ENCODE measurements at regions not wholly inside any gene's neighbourhood (a gene's known extent, or its start where the extent isn't known, plus 50 kb on each side); places are given as distances from the start of the nearest gene placed in this dataset.
"Not testable (repeated sequence)": the region's sequence is repeated elsewhere in the genome, so short reads cannot be mapped to it uniquely, and the experiment has no call there.

DNA sequence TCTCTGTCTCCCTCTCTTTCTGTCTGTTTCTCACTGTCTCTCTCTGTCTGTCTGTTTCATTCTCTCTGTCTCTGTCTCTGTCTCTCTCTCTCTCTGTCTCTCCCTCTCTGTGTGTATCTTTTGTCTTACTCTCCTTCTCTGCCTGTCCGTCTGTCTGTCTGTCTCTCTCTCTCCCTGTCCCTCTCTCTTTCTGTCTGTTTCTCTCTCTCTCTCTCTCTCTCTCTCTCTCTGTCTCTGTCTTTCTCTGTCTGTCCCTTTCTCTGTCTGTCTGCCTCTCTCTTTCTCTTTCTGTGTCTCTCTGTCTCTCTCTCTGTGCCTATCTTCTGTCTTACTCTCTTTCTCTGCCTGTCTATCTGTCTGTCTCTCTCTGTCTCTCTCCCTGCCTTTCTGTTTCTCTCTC, 2288.4 kb upstream of the TPTE start:
- H3K4me2 ChIP-seq (ENCODE audit: low read length); BruUV-seq (replicated peaks); H3K36me3 ChIP-seq (ENCODE audit: control insufficient read depth in 1 of 2, insufficient read depth in 2 of 2, low read length in 2 of 2); H2AFZ ChIP-seq (ENCODE audit: low read depth, low read length, poor library complexity, severe bottlenecking); H4K20me1 ChIP-seq (ENCODE audit: insufficient read depth); H3K9me3 ChIP-seq (ENCODE audit: control insufficient read depth in 1 of 2, insufficient read depth in 1 of 2, low read depth in 1 of 2, low read length in 2 of 2); intact Hi-C loops (cut with micrococcal nuclease); CTCF ChIA-PET; H3K79me2 ChIP-seq (ENCODE audit: insufficient read depth, low read length); ATAC-seq; POLR2A ChIA-PET; H3K9me2 ChIP-seq (ENCODE audit: insufficient read depth); RAD21 ChIA-PET (ENCODE audit: low non-redundant PET in 1 of 2, low total read pairs in 2 of 2, uncharacterized antibody in 2 of 2, unreplicated experiment in 2 of 2); H3K27ac ChIP-seq (ENCODE audit: low read depth, low read length); H3K4me1 ChIP-seq (ENCODE audit: control insufficient read depth in 1 of 2, insufficient read depth in 2 of 2, low read length in 2 of 2); DNase-seq (ENCODE audit: low read depth, low spot score); H3K27me3 ChIP-seq (ENCODE audit: insufficient read depth, low read length); H3K4me3 ChIP-seq (replicated peaks in 1 of 2; ENCODE audit: low read depth in 1 of 2, low read length in 2 of 2); H3K9ac ChIP-seq (ENCODE audit: low read length): not testable (repeated sequence)

DNA sequence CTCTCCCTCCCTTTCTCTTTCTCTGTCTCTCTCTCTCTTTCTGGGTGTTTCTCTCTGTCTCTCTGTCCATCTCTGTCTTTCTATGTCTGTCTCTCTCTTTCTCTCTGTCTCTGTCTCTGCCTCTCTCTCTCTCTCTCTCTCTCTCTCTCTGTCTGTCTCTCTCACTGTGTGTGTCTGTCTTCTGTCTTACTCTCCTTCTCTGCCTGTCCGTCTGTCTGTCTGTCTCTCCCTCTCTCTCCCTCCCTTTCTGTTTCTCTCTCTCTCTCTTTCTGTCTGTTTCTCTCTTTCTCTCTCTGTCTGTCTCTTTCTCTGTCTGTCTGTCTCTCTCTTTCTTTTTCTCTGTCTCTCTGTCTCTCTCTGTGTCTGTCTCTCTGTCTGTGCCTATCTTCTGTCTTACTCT, 2287.3 kb upstream of the TPTE start:
- RAD21 ChIA-PET (ENCODE audit: low non-redundant PET in 1 of 2, low total read pairs in 2 of 2, uncharacterized antibody in 2 of 2, unreplicated experiment in 2 of 2); ATAC-seq; H4K20me1 ChIP-seq (ENCODE audit: insufficient read depth); H3K9ac ChIP-seq (ENCODE audit: low read length); H3K27me3 ChIP-seq (ENCODE audit: insufficient read depth, low read length); H3K4me3 ChIP-seq (replicated peaks in 1 of 2; ENCODE audit: low read depth in 1 of 2, low read length in 2 of 2); CTCF ChIA-PET; H3K9me2 ChIP-seq (ENCODE audit: insufficient read depth); H2AFZ ChIP-seq (ENCODE audit: low read depth, low read length, poor library complexity, severe bottlenecking); BruUV-seq (replicated peaks); POLR2A ChIA-PET; H3K36me3 ChIP-seq (ENCODE audit: control insufficient read depth in 1 of 2, insufficient read depth in 2 of 2, low read length in 2 of 2); H3K79me2 ChIP-seq (ENCODE audit: insufficient read depth, low read length); H3K9me3 ChIP-seq (ENCODE audit: control insufficient read depth in 1 of 2, insufficient read depth in 1 of 2, low read depth in 1 of 2, low read length in 2 of 2); DNase-seq (ENCODE audit: low read depth, low spot score); H3K27ac ChIP-seq (ENCODE audit: low read depth, low read length); intact Hi-C loops (cut with micrococcal nuclease); H3K4me2 ChIP-seq (ENCODE audit: low read length); H3K4me1 ChIP-seq (ENCODE audit: control insufficient read depth in 1 of 2, insufficient read depth in 2 of 2, low read length in 2 of 2): not testable (repeated sequence)

DNA sequence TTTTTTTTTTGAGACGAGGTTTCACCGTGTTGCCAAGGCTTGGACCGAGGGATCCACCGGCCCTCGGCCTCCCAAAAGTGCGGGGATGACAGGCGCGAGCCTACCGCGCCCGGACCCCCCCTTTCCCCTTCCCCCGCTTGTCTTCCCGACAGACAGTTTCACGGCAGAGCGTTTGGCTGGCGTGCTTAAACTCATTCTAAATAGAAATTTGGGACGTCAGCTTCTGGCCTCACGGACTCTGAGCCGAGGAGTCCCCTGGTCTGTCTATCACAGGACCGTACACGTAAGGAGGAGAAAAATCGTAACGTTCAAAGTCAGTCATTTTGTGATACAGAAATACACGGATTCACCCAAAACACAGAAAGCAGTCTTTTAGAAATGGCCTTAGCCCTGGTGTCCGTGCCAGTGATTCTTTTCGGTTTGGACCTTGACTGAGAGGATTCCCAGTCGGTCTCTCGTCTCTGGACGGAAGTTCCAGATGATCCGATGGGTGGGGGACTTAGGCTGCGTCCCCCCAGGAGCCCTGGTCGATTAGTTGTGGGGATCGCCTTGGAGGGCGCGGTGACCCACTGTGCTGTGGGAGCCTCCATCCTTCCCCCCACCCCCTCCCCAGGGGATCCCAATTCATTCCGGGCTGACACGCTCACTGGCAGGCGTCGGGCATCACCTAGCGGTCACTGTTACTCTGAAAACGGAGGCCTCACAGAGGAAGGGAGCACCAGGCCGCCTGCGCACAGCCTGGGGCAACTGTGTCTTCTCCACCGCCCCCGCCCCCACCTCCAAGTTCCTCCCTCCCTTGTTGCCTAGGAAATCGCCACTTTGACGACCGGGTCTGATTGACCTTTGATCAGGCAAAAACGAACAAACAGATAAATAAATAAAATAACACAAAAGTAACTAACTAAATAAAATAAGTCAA, 2276.4 kb upstream of the TPTE start:
- ATAC-seq, result peak; percentile 68
- H3K4me3 ChIP-seq (replicated peaks in 1 of 2; ENCODE audit: low read depth in 1 of 2, low read length in 2 of 2); H3K27ac ChIP-seq (ENCODE audit: low read depth, low read length); DNase-seq (ENCODE audit: low read depth, low spot score); H3K9ac ChIP-seq (ENCODE audit: low read length); H3K4me2 ChIP-seq (ENCODE audit: low read length); H3K36me3 ChIP-seq (ENCODE audit: control insufficient read depth in 1 of 2, insufficient read depth in 2 of 2, low read length in 2 of 2); RAD21 ChIA-PET (ENCODE audit: low non-redundant PET in 1 of 2, low total read pairs in 2 of 2, uncharacterized antibody in 2 of 2, unreplicated experiment in 2 of 2); H3K9me3 ChIP-seq (ENCODE audit: control insufficient read depth in 1 of 2, insufficient read depth in 1 of 2, low read depth in 1 of 2, low read length in 2 of 2); POLR2A ChIA-PET; BruUV-seq (replicated peaks); H2AFZ ChIP-seq (ENCODE audit: low read depth, low read length, poor library complexity, severe bottlenecking); H3K4me1 ChIP-seq (ENCODE audit: control insufficient read depth in 1 of 2, insufficient read depth in 2 of 2, low read length in 2 of 2); H3K79me2 ChIP-seq (ENCODE audit: insufficient read depth, low read length); H3K9me2 ChIP-seq (ENCODE audit: insufficient read depth); H3K27me3 ChIP-seq (ENCODE audit: insufficient read depth, low read length); intact Hi-C loops (cut with micrococcal nuclease); CTCF ChIA-PET; H4K20me1 ChIP-seq (ENCODE audit: insufficient read depth): not testable (repeated sequence)

DNA sequence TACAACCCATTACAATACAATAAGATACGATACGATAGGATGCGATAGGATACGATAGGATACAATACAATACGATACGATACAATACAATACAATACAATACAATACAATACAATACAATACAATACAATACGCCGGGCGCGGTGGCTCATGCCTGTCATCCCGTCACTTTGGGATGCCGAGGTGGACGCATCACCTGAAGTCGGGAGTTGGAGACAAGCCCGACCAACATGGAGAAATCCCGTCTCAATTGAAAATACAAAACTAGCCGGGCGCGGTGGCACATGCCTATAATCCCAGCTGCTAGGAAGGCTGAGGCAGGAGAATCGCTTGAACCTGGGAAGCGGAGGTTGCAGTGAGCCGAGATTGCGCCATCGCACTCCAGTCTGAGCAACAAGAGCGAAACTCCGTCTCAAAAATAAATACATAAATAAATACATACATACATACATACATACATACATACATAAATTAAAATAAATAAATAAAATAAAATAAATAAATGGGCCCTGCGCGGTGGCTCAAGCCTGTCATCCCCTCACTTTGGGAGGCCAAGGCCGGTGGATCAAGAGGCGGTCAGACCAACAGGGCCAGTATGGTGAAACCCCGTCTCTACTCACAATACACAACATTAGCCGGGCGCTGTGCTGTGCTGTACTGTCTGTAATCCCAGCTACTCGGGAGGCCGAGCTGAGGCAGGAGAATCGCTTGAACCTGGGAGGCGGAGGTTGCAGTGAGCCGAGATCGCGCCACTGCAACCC, 2275.6 kb upstream of the TPTE start:
- ATAC-seq, result peak; percentile 73
- H3K4me3 ChIP-seq (replicated peaks in 1 of 2; ENCODE audit: low read depth in 1 of 2, low read length in 2 of 2); H3K27me3 ChIP-seq (ENCODE audit: insufficient read depth, low read length); H3K4me1 ChIP-seq (ENCODE audit: control insufficient read depth in 1 of 2, insufficient read depth in 2 of 2, low read length in 2 of 2); intact Hi-C loops (cut with micrococcal nuclease); H3K36me3 ChIP-seq (ENCODE audit: control insufficient read depth in 1 of 2, insufficient read depth in 2 of 2, low read length in 2 of 2); H3K9ac ChIP-seq (ENCODE audit: low read length); BruUV-seq (replicated peaks); H3K79me2 ChIP-seq (ENCODE audit: insufficient read depth, low read length); CTCF ChIA-PET; RAD21 ChIA-PET (ENCODE audit: low non-redundant PET in 1 of 2, low total read pairs in 2 of 2, uncharacterized antibody in 2 of 2, unreplicated experiment in 2 of 2); H4K20me1 ChIP-seq (ENCODE audit: insufficient read depth); H3K27ac ChIP-seq (ENCODE audit: low read depth, low read length); H2AFZ ChIP-seq (ENCODE audit: low read depth, low read length, poor library complexity, severe bottlenecking); H3K4me2 ChIP-seq (ENCODE audit: low read length); H3K9me2 ChIP-seq (ENCODE audit: insufficient read depth); DNase-seq (ENCODE audit: low read depth, low spot score); H3K9me3 ChIP-seq (ENCODE audit: control insufficient read depth in 1 of 2, insufficient read depth in 1 of 2, low read depth in 1 of 2, low read length in 2 of 2); POLR2A ChIA-PET: not testable (repeated sequence)

Data from HCT116 (cell line).